Activated B cell treated with CpG ODN at 0.5 μM for 24 hours (primary cell): ENCODE measurements at regions not wholly inside any gene's neighbourhood (a gene's known extent, or its start where the extent isn't known, plus 50 kb on each side); places are given as distances from the start of the nearest gene placed in this dataset.

Source experiments
- ATAC-seq: fragments of 200-7000 bp; cut with Tn5 transposase; one replicate; pipeline ENCODE4 v1.10.0; 2021; ENCODE audit warnings: low read depth, mild to moderate bottlenecking, moderate library complexity
- CTCF ChIA-PET: fragments of 350-600 bp; sonication (Branson Sonifier 250); formaldehyde crosslinking; loops from one replicate; lab custom pipeline; 2021; ENCODE audit warnings: antibody characterized with exemption; lab: Charles Lee
- POLR2A ChIA-PET: fragments of 350-600 bp; sonication (Branson Sonifier 250); formaldehyde crosslinking; loops from one replicate; lab custom pipeline; 2021; ENCODE audit warnings: antibody characterized with exemption; lab: Charles Lee
- DNase-seq: peaks from one replicate; pipeline ENCODE4 v3.0.0; 2022
- H3K27ac Mint-ChIP-seq: one replicate; pipeline ENCODE4 v1.8.0; 2020; ENCODE audit warnings: mixed read lengths
- H3K27me3 Mint-ChIP-seq: one replicate; pipeline ENCODE4 v1.8.0; 2021; ENCODE audit warnings: mixed read lengths
- H3K36me3 Mint-ChIP-seq: one replicate; pipeline ENCODE4 v1.8.0; 2021; ENCODE audit warnings: low read depth, mixed read lengths
- H3K4me1 Mint-ChIP-seq: one replicate; pipeline ENCODE4 v1.8.0; 2021; ENCODE audit warnings: mixed read lengths
- H3K4me3 Mint-ChIP-seq: one replicate; pipeline ENCODE4 v1.8.0; 2020; ENCODE audit warnings: mild to moderate bottlenecking, mixed read lengths
- H3K9me3 Mint-ChIP-seq: one replicate; pipeline ENCODE4 v1.8.0; 2020; ENCODE audit warnings: mixed read lengths
- CTCF ChIP-seq: fragments of 200-600 bp; IDR thresholded peaks from one replicate; pipeline ENCODE4 v1.8.0; 2022; ENCODE audit warnings: antibody characterized with exemption, mild to moderate bottlenecking
- intact Hi-C: fragments of 100-400 bp; cut with micrococcal nuclease; formaldehyde crosslinking; loops from one replicate; pipeline ENCODE4 v1.15.1; 2024

- ATAC-seq (no peak), DNase-seq (no peak)
- peaks cover 2% of the 10 kb centered on the region for H3K27me3 Mint-ChIP-seq
- H3K36me3 Mint-ChIP-seq: no peaks in the 10 kb centered on the region
- H3K9me3 Mint-ChIP-seq: no peaks in the 10 kb centered on the region
- no peak overlapping the region for H3K27ac Mint-ChIP-seq
- intact Hi-C loops: no loop called here
- peaks cover 5% of the 10 kb centered on the region for H3K4me1 Mint-ChIP-seq
- ChIA-PET CTCF (no interaction called here), POLR2A (no interaction called here)
- H3K4me3 Mint-ChIP-seq: no peak overlapping the region
- no peak for TF ChIP-seq CTCF
Observed at GRCh38 chr11:76276781-76277155, 70.5 kb upstream of the WNT11 start.

- ChIA-PET CTCF (no interaction called here), POLR2A (no interaction called here)
- peaks cover 5% of the 10 kb centered on the region for H3K4me1 Mint-ChIP-seq
- H3K27ac Mint-ChIP-seq: no peak overlapping the region
- DNase-seq: no peak
- no peak overlapping the region for H3K4me3 Mint-ChIP-seq
- no peak for ATAC-seq
- H3K36me3 Mint-ChIP-seq: no peaks in the 10 kb centered on the region
- intact Hi-C loops: no loop called here
- H3K9me3 Mint-ChIP-seq: no peaks in the 10 kb centered on the region
- H3K27me3 Mint-ChIP-seq: peaks cover 2% of the 10 kb centered on the region
- TF ChIP-seq CTCF: no peak
Observed at GRCh38 chr11:76276046-76276780, 69.9 kb upstream of the WNT11 start.

GRCh38 chr11:76275446-76275845 is 69.1 kb upstream of the WNT11 start:
- no peak for TF ChIP-seq CTCF
- ATAC-seq: no peak
- Mint-ChIP-seq H3K9me3 (no peaks in the 10 kb centered on the region), H3K36me3 (no peaks in the 10 kb centered on the region), H3K27ac (no peak overlapping the region), H3K4me1 (peaks cover 5% of the 10 kb centered on the region), H3K4me3 (no peak overlapping the region), H3K27me3 (peaks cover 2% of the 10 kb centered on the region)
- intact Hi-C loops: no loop called here
- CTCF ChIA-PET: no interaction called here
- POLR2A ChIA-PET: no interaction called here
- DNase-seq: no peak

- intact Hi-C loops: no loop called here
- no peaks in the 10 kb centered on the region for H3K9me3 Mint-ChIP-seq
- H3K36me3 Mint-ChIP-seq: no peaks in the 10 kb centered on the region
- no peaks in the 10 kb centered on the region for H3K4me1 Mint-ChIP-seq
- ChIA-PET POLR2A (no interaction called here), CTCF (no interaction called here)
- H3K4me3 Mint-ChIP-seq: no peak overlapping the region
- no peak for TF ChIP-seq CTCF
- ATAC-seq: no peak
- H3K27ac Mint-ChIP-seq: no peak overlapping the region
- DNase-seq: no peak
- no peaks in the 10 kb centered on the region for H3K27me3 Mint-ChIP-seq
Observed at GRCh38 chr11:76271068-76271467, 64.8 kb upstream of the WNT11 start.

- intact Hi-C loops: no loop called here
- no peaks in the 10 kb centered on the region for H3K9me3 Mint-ChIP-seq
- DNase-seq: no peak
- no peak overlapping the region for H3K27ac Mint-ChIP-seq
- ChIA-PET CTCF (no interaction called here), POLR2A (interaction anchor here (0.6 kb wide), 1 partner anchor 19 kb away, joined by 4 read pairs; no protein-coding TSS in a partner anchor)
- H3K4me3 Mint-ChIP-seq: no peak overlapping the region
- H3K27me3 Mint-ChIP-seq: no peaks in the 10 kb centered on the region
- no peak for TF ChIP-seq CTCF
- H3K4me1 Mint-ChIP-seq: no peaks in the 10 kb centered on the region
- no peak for ATAC-seq
- no peaks in the 10 kb centered on the region for H3K36me3 Mint-ChIP-seq
Observed at GRCh38 chr11:76270389-76270788, 64.1 kb upstream of the WNT11 start.
